K562 (cell line): ENCODE measurements at regions not wholly inside any gene's neighbourhood (a gene's known extent, or its start where the extent isn't known, plus 50 kb on each side); places are given as distances from the start of the nearest gene placed in this dataset.

Experiments
- ATAC-seq: fragments of 200-7000 bp; cut with Tn5 transposase; 3 replicates; pipeline ENCODE4 v1.9.1; 2020; ENCODE audit warnings: moderate library complexity
- BruUV-seq: library from RNA; stranded (reverse); fragments of 400-500 nt; replicated peaks from 2 replicates; lab custom pipeline; 2021; lab: Mats Ljungman, UMichigan
- CTCF ChIA-PET: fragments of 300-600 bp; formaldehyde crosslinking; extraction: SDS; loops from one replicate; lab custom pipeline; 2021; ENCODE audit warnings: low intra/inter-chr PET ratio; lab: Yijun Ruan, JAX
- POLR2A ChIA-PET: fragments of 300-600, 350-650 bp; sonication (Branson Sonifier 250); formaldehyde crosslinking; extraction: SDS; loops from one replicate; lab custom pipeline; 2021; ENCODE audit warnings: antibody characterized with exemption, inconsistent platforms; lab: Yijun Ruan, JAX
- DNase-seq, 4 experiments: peaks; one replicate each; pipeline versions ENCODE4 v3.0.0 to v3.0.0-alpha.2; 2011 to 2018; ENCODE audit warnings: low spot score in 3 of 4, mixed read lengths in 3 of 4; ENCODE audit errors: extremely low read depth in 1 of 4
- FAIRE-seq: peaks from 2 replicates; lab custom pipeline; 2011; peaks lifted over from hg19 to GRCh38; lab: Jason Lieb, UNC
- H2AFZ ChIP-seq: 2 replicates; pipeline ENCODE4 v1.6.0; 2011; ENCODE audit warnings: low read depth, low read length, control low read depth, inconsistent platforms
- H3K27ac ChIP-seq: fragments of 200-600 bp; 3 replicates; pipeline ENCODE4 v1.8.0; 2011; ENCODE audit warnings: low read depth, mild to moderate bottlenecking, control low read depth, inconsistent platforms, low read length, moderate library complexity, mixed read lengths; ENCODE audit errors: extremely low read depth
- H3K27me3 ChIP-seq, 2 experiments: fragments of 300-600 bp in 1 of 2; 2 replicates in 1 of 2; 3 replicates in 1 of 2; pipeline versions ENCODE4 v1.6.0 to v1.8.0; 2011; ENCODE audit warnings: inconsistent platforms in 2 of 2, low read length in 2 of 2, mild to moderate bottlenecking in 1 of 2, mixed read lengths in 1 of 2, moderate library complexity in 1 of 2; ENCODE audit not compliant: control insufficient read depth in 2 of 2, insufficient read depth in 2 of 2
- H3K36me3 ChIP-seq: fragments of 300-600 bp; 3 replicates; pipeline ENCODE4 v1.8.0; 2011; ENCODE audit warnings: mild to moderate bottlenecking, low read length, inconsistent platforms; ENCODE audit not compliant: control insufficient read depth, insufficient read depth
- H3K4me1 ChIP-seq, 2 experiments: fragments of 200-600 bp in 1 of 2; replicated peaks in 1 of 2; 2 replicates in 1 of 2; 3 replicates in 1 of 2; pipeline versions ENCODE4 v1.5.1 to v1.8.0; 2011; ENCODE audit warnings: inconsistent platforms in 2 of 2, low read length in 2 of 2, mild to moderate bottlenecking in 1 of 2, mixed read lengths in 1 of 2, moderate library complexity in 1 of 2; ENCODE audit not compliant: control insufficient read depth in 2 of 2, insufficient read depth in 2 of 2
- H3K4me2 ChIP-seq: 2 replicates; pipeline ENCODE4 v1.6.1; 2011; ENCODE audit warnings: low read length, control low read depth, inconsistent platforms, mixed read lengths; ENCODE audit not compliant: insufficient read depth
- H3K4me3 ChIP-seq: fragments of 200-600 bp; sonication (generic), shearing (Covaris generic); 2 replicates; pipeline ENCODE4 v1.5.1; 2016; ENCODE audit warnings: control low read depth, inconsistent platforms
- H3K79me2 ChIP-seq: fragments of 200-600 bp; 3 replicates; pipeline ENCODE4 v1.8.0; 2011; ENCODE audit warnings: low read length, inconsistent platforms; ENCODE audit not compliant: control insufficient read depth, insufficient read depth
- H3K9ac ChIP-seq, 2 experiments: 2 replicates each; pipeline versions ENCODE4 v1.6.0 to v1.6.1; 2011; ENCODE audit warnings: low read depth in 2 of 2, low read length in 2 of 2, control low read depth in 1 of 2, inconsistent platforms in 1 of 2, mild to moderate bottlenecking in 1 of 2, mixed read lengths in 1 of 2; ENCODE audit not compliant: insufficient read depth in 1 of 2
- H3K9me1 ChIP-seq: one replicate; pipeline ENCODE4 v1.6.0; 2011; ENCODE audit warnings: inconsistent platforms, mild to moderate bottlenecking, low read length, moderate library complexity; ENCODE audit not compliant: control insufficient read depth, insufficient read depth
- H3K9me3 ChIP-seq: replicated peaks from 2 replicates; pipeline ENCODE4 v1.5.1; 2011; ENCODE audit warnings: low read depth, low read length, inconsistent platforms; ENCODE audit not compliant: control insufficient read depth, insufficient read depth
- H4K20me1 ChIP-seq: replicated peaks from 2 replicates; pipeline ENCODE4 v1.6.1; 2011; ENCODE audit warnings: low read length, inconsistent platforms, mixed read lengths; ENCODE audit not compliant: control insufficient read depth, insufficient read depth
- GABPB1 ChIP-seq: sonication (generic); formaldehyde crosslinking; IDR thresholded peaks from 2 replicates; pipeline ENCODE4 v1.8.0; 2022; ENCODE audit warnings: mild to moderate bottlenecking, missing genetic modification reagents
- MTF1 ChIP-seq: fragments of 250-450 bp; sonication (Bioruptor Pico); IDR thresholded peaks from 2 replicates; pipeline ENCODE4 v1.9.0; 2021; ENCODE audit warnings: moderate library complexity, mild to moderate bottlenecking, inconsistent platforms, borderline replicate concordance
- PRMT5 ChIP-seq: sonication (generic); formaldehyde crosslinking; IDR thresholded peaks from 2 replicates; pipeline ENCODE4 v1.5.0; 2020; ENCODE audit warnings: missing genetic modification reagents
- RBM14 ChIP-seq: fragments of 200-400 bp; formaldehyde crosslinking; IDR thresholded peaks from 2 replicates; pipeline ENCODE4 v1.6.1; 2018; ENCODE audit warnings: low read depth, mild to moderate bottlenecking, low read length, moderate library complexity, borderline replicate concordance; ENCODE audit not compliant: insufficient read depth
- ZNF140 ChIP-seq: fragments of 250-450 bp; sonication (Bioruptor Pico); IDR thresholded peaks from 2 replicates; pipeline ENCODE4 v1.8.0; 2021; ENCODE audit warnings: moderate library complexity, mild to moderate bottlenecking, inconsistent platforms
- ZNF165 ChIP-seq: fragments of 250-450 bp; sonication (Bioruptor Pico); IDR thresholded peaks from 2 replicates; pipeline ENCODE4 v1.4.0; 2020; ENCODE audit warnings: borderline replicate concordance
- WGBS: fragments of 100-300 bp; shearing (Covaris generic); methylation state at CpG from one replicate; pipeline ENCODE4 v1.1.6; 2016; ENCODE audit warnings: low coverage, mixed read lengths; ENCODE audit not compliant: insufficient coverage; ENCODE audit errors: missing lambda C conversion rate; 5-methylcytosine and 5-hydroxymethylcytosine counted together
- in situ Hi-C: fragments of 300-500 bp; cut with MboI; formaldehyde crosslinking; loops from 4 replicates; pipeline ENCODE4 v1.15.0; 2018; ENCODE audit warnings: inconsistent platforms, mixed read lengths
- intact Hi-C: fragments of 100-400 bp; cut with micrococcal nuclease; formaldehyde crosslinking; loops from 2 replicates; pipeline ENCODE4 v1.14.2; 2022
- TF ChIP-seq, protein P1 (sequence below): sonication (generic); formaldehyde crosslinking; IDR thresholded peaks from 2 replicates; pipeline ENCODE4 v1.8.0; 2022; ENCODE audit warnings: mild to moderate bottlenecking, missing genetic modification reagents
- TF ChIP-seq, protein P2 (sequence below): fragments of 250-450 bp; sonication (Bioruptor Pico); IDR thresholded peaks from 2 replicates; pipeline ENCODE4 v1.4.0; 2020
- TF ChIP-seq, protein P3 (sequence below): sonication (generic); formaldehyde crosslinking; IDR thresholded peaks from 2 replicates; pipeline ENCODE4 v1.8.1; 2023; ENCODE audit warnings: mild to moderate bottlenecking, missing genetic modification reagents
- TF ChIP-seq, protein P4 (sequence below): sonication (generic); formaldehyde crosslinking; IDR thresholded peaks from 2 replicates; pipeline ENCODE4 v1.8.0; 2023; ENCODE audit warnings: mild to moderate bottlenecking, missing genetic modification reagents
- TF ChIP-seq, protein P5 (sequence below): fragments of 200-800 bp; sonication (Bioruptor generic); IDR thresholded peaks from 2 replicates; pipeline ENCODE4 v1.6.1; 2017; ENCODE audit warnings: missing genetic modification characterization, missing compliant biosample characterization

DNA sequence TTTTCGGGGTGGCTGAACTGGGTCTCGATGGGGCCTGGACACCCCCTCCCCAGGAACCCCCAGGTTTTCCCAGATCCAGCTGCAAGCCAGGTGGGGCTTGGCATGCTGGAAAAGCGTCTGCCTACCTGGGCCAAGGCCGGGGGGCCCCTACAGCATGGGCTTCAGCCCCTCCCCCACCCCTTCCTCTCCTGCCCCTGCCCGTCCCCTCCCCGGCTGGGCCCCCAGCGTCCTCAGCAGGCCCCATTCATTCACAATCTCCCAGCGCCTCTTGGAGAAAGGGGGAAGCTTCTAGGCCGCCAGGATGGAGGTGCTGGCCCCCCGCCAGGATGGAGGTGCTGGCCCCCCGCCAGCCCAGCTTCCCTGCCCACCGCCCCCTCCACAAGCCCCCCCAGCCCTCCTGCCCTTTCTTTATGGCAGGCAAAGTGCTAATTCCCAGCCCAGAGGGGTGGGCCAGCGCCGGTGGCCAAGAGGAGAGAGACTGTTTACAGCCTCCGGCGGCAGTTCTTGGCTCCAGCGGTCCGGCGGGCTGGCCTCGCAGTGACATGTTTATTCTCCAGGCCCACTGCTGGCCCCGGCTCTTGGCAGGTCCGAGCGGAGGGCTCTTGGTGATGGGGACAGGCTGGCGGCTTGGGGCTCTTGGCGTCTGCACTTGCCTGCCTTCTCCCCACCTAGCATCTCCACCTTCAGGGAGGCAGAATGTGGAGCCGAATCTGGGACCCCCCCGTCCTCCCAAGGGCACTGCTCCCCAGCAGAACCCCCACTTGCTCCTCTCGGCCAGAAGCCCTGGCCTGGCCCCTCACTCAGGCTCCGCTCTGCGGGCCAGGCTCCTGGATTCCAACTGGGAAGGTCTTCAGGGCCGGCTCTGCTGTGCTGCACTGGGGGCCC lies 94.4 kb upstream of the CIBAR2 start:
- CTCF ChIA-PET, result no interaction called here
- H3K36me3 ChIP-seq, result peaks cover 4% of the 10 kb centered on the region; the same call in 1 of the 3 replicates
- H3K79me2 ChIP-seq, result peaks cover 12% of the 10 kb centered on the region
- no TSS peak for BruUV-seq
- no peak overlapping the region for H3K4me3 ChIP-seq
- no peaks in the 10 kb centered on the region; the same call in 1 of the 2 replicates for H4K20me1 ChIP-seq
- H3K9me3 ChIP-seq, result peaks cover 11% of the 10 kb centered on the region
- FAIRE-seq (no peak), DNase-seq (no peak), ATAC-seq (no peak)
- intact Hi-C loops (no loop called here), in situ Hi-C loops (no loop called here)
- no peaks in the 10 kb centered on the region for H3K9me1 ChIP-seq
- peaks cover 8 to 65% of the 10 kb centered on the region in 2 experiments; a peak in 4 of 5 replicates for H3K4me1 ChIP-seq
- no peak overlapping the region for H2AFZ ChIP-seq
- WGBS, result 92% methylated on average over 20 of the region's 31 CpGs
- H3K27me3 ChIP-seq, result no peaks in the 10 kb centered on the region
- no peak overlapping the region for H3K4me2 ChIP-seq
- POLR2A ChIA-PET, result interaction anchor here (0.9 kb wide), 1 partner anchor 14 kb away, joined by 3 read pairs; no protein-coding TSS in a partner anchor
- peak overlapping the region in 1 of 2 experiments; percentile 59; a peak in 2 of 4 replicates for H3K9ac ChIP-seq
- H3K27ac ChIP-seq, result no peak overlapping the region
- TF ChIP-seq MTF1, result no peak
- TF ChIP-seq, protein P1, sequence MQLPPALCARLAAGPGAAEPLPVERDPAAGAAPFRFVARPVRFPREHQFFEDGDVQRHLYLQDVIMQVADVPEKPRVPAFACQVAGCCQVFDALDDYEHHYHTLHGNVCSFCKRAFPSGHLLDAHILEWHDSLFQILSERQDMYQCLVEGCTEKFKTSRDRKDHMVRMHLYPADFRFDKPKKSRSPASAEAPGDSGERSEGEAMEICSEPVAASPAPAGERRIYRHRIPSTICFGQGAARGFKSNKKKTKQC (CRISPR knock-in tag), result no peak
- TF ChIP-seq ZNF140 (CRISPR knock-in tag), result no peak
- TF ChIP-seq PRMT5, result no peak
- TF ChIP-seq, protein P2, sequence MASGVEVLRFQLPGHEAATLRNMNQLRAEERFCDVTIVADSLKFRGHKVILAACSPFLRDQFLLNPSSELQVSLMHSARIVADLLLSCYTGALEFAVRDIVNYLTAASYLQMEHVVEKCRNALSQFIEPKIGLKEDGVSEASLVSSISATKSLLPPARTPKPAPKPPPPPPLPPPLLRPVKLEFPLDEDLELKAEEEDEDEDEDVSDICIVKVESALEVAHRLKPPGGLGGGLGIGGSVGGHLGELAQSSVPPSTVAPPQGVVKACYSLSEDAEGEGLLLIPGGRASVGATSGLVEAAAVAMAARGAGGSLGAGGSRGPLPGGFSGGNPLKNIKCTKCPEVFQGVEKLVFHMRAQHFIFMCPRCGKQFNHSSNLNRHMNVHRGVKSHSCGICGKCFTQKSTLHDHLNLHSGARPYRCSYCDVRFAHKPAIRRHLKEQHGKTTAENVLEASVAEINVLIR, result no peak
- TF ChIP-seq, protein P3, sequence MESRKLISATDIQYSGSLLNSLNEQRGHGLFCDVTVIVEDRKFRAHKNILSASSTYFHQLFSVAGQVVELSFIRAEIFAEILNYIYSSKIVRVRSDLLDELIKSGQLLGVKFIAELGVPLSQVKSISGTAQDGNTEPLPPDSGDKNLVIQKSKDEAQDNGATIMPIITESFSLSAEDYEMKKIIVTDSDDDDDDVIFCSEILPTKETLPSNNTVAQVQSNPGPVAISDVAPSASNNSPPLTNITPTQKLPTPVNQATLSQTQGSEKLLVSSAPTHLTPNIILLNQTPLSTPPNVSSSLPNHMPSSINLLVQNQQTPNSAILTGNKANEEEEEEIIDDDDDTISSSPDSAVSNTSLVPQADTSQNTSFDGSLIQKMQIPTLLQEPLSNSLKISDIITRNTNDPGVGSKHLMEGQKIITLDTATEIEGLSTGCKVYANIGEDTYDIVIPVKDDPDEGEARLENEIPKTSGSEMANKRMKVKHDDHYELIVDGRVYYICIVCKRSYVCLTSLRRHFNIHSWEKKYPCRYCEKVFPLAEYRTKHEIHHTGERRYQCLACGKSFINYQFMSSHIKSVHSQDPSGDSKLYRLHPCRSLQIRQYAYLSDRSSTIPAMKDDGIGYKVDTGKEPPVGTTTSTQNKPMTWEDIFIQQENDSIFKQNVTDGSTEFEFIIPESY, result peak; percentile 44; the same call in 1 of the 2 replicates
- no peak for TF ChIP-seq ZNF165 (CRISPR knock-in tag)
- no peak for TF ChIP-seq RBM14
- TF ChIP-seq, protein P4, sequence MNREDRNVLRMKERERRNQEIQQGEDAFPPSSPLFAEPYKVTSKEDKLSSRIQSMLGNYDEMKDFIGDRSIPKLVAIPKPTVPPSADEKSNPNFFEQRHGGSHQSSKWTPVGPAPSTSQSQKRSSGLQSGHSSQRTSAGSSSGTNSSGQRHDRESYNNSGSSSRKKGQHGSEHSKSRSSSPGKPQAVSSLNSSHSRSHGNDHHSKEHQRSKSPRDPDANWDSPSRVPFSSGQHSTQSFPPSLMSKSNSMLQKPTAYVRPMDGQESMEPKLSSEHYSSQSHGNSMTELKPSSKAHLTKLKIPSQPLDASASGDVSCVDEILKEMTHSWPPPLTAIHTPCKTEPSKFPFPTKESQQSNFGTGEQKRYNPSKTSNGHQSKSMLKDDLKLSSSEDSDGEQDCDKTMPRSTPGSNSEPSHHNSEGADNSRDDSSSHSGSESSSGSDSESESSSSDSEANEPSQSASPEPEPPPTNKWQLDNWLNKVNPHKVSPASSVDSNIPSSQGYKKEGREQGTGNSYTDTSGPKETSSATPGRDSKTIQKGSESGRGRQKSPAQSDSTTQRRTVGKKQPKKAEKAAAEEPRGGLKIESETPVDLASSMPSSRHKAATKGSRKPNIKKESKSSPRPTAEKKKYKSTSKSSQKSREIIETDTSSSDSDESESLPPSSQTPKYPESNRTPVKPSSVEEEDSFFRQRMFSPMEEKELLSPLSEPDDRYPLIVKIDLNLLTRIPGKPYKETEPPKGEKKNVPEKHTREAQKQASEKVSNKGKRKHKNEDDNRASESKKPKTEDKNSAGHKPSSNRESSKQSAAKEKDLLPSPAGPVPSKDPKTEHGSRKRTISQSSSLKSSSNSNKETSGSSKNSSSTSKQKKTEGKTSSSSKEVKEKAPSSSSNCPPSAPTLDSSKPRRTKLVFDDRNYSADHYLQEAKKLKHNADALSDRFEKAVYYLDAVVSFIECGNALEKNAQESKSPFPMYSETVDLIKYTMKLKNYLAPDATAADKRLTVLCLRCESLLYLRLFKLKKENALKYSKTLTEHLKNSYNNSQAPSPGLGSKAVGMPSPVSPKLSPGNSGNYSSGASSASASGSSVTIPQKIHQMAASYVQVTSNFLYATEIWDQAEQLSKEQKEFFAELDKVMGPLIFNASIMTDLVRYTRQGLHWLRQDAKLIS (CRISPR knock-in tag), result no peak
- TF ChIP-seq, protein P5, sequence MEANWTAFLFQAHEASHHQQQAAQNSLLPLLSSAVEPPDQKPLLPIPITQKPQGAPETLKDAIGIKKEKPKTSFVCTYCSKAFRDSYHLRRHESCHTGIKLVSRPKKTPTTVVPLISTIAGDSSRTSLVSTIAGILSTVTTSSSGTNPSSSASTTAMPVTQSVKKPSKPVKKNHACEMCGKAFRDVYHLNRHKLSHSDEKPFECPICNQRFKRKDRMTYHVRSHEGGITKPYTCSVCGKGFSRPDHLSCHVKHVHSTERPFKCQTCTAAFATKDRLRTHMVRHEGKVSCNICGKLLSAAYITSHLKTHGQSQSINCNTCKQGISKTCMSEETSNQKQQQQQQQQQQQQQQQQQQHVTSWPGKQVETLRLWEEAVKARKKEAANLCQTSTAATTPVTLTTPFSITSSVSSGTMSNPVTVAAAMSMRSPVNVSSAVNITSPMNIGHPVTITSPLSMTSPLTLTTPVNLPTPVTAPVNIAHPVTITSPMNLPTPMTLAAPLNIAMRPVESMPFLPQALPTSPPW (CRISPR knock-in tag), result 0 out of 2 replicates have a peak, but pooled peaks have one; percentile 6
- no peak for TF ChIP-seq GABPB1
